Mesenchymal stem cell (in vitro differentiated cells and primary cell): ENCODE measurements at regions not wholly inside any gene's neighbourhood (a gene's known extent, or its start where the extent isn't known, plus 50 kb on each side); places are given as distances from the start of the nearest gene placed in this dataset.

Source experiments
- DNase-seq: peaks from one replicate; pipeline ENCODE4 v3.0.0-alpha.2; 2013
- H2AFZ ChIP-seq: one replicate; pipeline ENCODE4 v1.6.1; 2013; ENCODE audit warnings: low read depth, mild to moderate bottlenecking, control low read depth, inconsistent platforms, low read length, moderate library complexity
- H2AK5ac ChIP-seq: 2 replicates; pipeline ENCODE4 v1.6.1; 2013; ENCODE audit warnings: low read length, moderate library complexity, mild to moderate bottlenecking, inconsistent platforms; ENCODE audit not compliant: severe bottlenecking
- H2BK120ac ChIP-seq: one replicate; pipeline ENCODE4 v1.6.1; 2013; ENCODE audit warnings: low read depth, mild to moderate bottlenecking, inconsistent platforms, low read length, moderate library complexity
- H2BK12ac ChIP-seq, 2 experiments: one replicate each; pipeline ENCODE4 v1.6.1; 2013; ENCODE audit warnings: inconsistent platforms in 2 of 2, low read length in 2 of 2, mild to moderate bottlenecking in 2 of 2, moderate library complexity in 2 of 2, control low read depth in 1 of 2
- H2BK15ac ChIP-seq: one replicate; pipeline ENCODE4 v1.6.1; 2013; ENCODE audit warnings: mild to moderate bottlenecking, low read depth, inconsistent platforms; ENCODE audit not compliant: poor library complexity, severe bottlenecking
- H2BK5ac ChIP-seq: 2 replicates; pipeline ENCODE4 v1.6.1; 2013; ENCODE audit warnings: low read depth, mild to moderate bottlenecking, low read length, control low read depth, inconsistent platforms; ENCODE audit not compliant: poor library complexity, severe bottlenecking
- H3K14ac ChIP-seq, 2 experiments: one replicate each; pipeline ENCODE4 v1.6.1; 2013; ENCODE audit warnings: inconsistent platforms in 2 of 2, low read length in 2 of 2, control low read depth in 1 of 2, mild to moderate bottlenecking in 1 of 2, moderate library complexity in 1 of 2
- H3K18ac ChIP-seq, 2 experiments: one replicate each; pipeline ENCODE4 v1.6.1; 2013; ENCODE audit warnings: inconsistent platforms in 2 of 2, low read length in 2 of 2, control low read depth in 1 of 2, low read depth in 1 of 2, mild to moderate bottlenecking in 1 of 2
- H3K23ac ChIP-seq, 2 experiments: one replicate each; pipeline ENCODE4 v1.6.1; 2013; ENCODE audit warnings: inconsistent platforms in 2 of 2, low read length in 2 of 2, mild to moderate bottlenecking in 2 of 2, moderate library complexity in 2 of 2, control low read depth in 1 of 2
- H3K27ac ChIP-seq: 2 replicates; pipeline ENCODE4 v1.5.1; 2013; ENCODE audit warnings: mild to moderate bottlenecking, moderate library complexity, low read length, control low read depth, inconsistent platforms; ENCODE audit not compliant: poor library complexity, severe bottlenecking
- H3K27me3 ChIP-seq, 2 experiments: 2 replicates each; pipeline versions ENCODE4 v1.6.1 to v1.7.0; 2013; ENCODE audit warnings: low read length in 2 of 2, mild to moderate bottlenecking in 2 of 2, moderate library complexity in 2 of 2, control low read depth in 1 of 2, inconsistent platforms in 1 of 2; ENCODE audit not compliant: control insufficient read depth in 1 of 2, insufficient read depth in 1 of 2
- H3K36me3 ChIP-seq, 2 experiments: 2 replicates each; pipeline versions ENCODE4 v1.6.1 to v1.7.0; 2013; ENCODE audit warnings: low read length in 2 of 2, control low read depth in 1 of 2, inconsistent platforms in 1 of 2, low read depth in 1 of 2, mild to moderate bottlenecking in 1 of 2; ENCODE audit not compliant: insufficient read depth in 2 of 2, control insufficient read depth in 1 of 2
- H3K4ac ChIP-seq, 2 experiments: one replicate each; pipeline ENCODE4 v1.6.1; 2013; ENCODE audit warnings: inconsistent platforms in 2 of 2, low read length in 2 of 2, mild to moderate bottlenecking in 2 of 2, moderate library complexity in 2 of 2, control low read depth in 1 of 2, low read depth in 1 of 2
- H3K4me1 ChIP-seq: 2 replicates; pipeline ENCODE4 v1.6.1; 2013; ENCODE audit warnings: low read depth, low read length, control low read depth; ENCODE audit not compliant: control insufficient read depth, insufficient read depth
- H3K4me2 ChIP-seq: 2 replicates; pipeline ENCODE4 v1.6.1; 2013; ENCODE audit warnings: low read length, mild to moderate bottlenecking, inconsistent platforms; ENCODE audit not compliant: poor library complexity, severe bottlenecking
- H3K4me3 ChIP-seq, 2 experiments: 2 replicates each; pipeline versions ENCODE4 v1.5.1 to v1.7.0; 2013; ENCODE audit warnings: low read length in 2 of 2, mild to moderate bottlenecking in 2 of 2, control low read depth in 1 of 2, low read depth in 1 of 2; ENCODE audit not compliant: insufficient read depth in 1 of 2
- H3K79me1 ChIP-seq: replicated peaks from 2 replicates; pipeline ENCODE4 v1.6.1; 2013; ENCODE audit warnings: mild to moderate bottlenecking, control low read depth, low read length, inconsistent platforms; ENCODE audit not compliant: poor library complexity, severe bottlenecking
- H3K9ac ChIP-seq: 2 replicates; pipeline ENCODE4 v1.7.0; 2013; ENCODE audit warnings: mild to moderate bottlenecking, low read length, moderate library complexity
- H3K9me3 ChIP-seq: 2 replicates; pipeline ENCODE4 v1.7.0; 2013; ENCODE audit warnings: mild to moderate bottlenecking, low read length; ENCODE audit not compliant: control insufficient read depth
- H4K8ac ChIP-seq: one replicate; pipeline ENCODE4 v1.6.1; 2013; ENCODE audit warnings: inconsistent platforms, mild to moderate bottlenecking, low read length, moderate library complexity
- H4K91ac ChIP-seq: one replicate; pipeline ENCODE4 v1.6.1; 2013; ENCODE audit warnings: mild to moderate bottlenecking, low read length, inconsistent platforms
- WGBS: methylation state at CpG from one replicate; pipeline ENCODE4 v1.1.7; 2013; ENCODE audit warnings: mixed read lengths; 5-methylcytosine and 5-hydroxymethylcytosine counted together

- Histone ChIP-seq H4K8ac (no peak overlapping the region), H3K4me3 (no peak overlapping the region), H2BK120ac (no peak overlapping the region), H3K4me1 (no peaks in the 10 kb centered on the region), H3K9ac (no peak overlapping the region), H2AFZ (no peak overlapping the region), H2BK12ac (no peak overlapping the region), H2AK5ac (no peak overlapping the region), H2BK15ac (no peak overlapping the region), H3K9me3 (no peaks in the 10 kb centered on the region), H3K27ac (no peak overlapping the region), H3K27me3 (no peaks in the 10 kb centered on the region), H3K36me3 (no peaks in the 10 kb centered on the region), H3K4ac (no peak overlapping the region), H2BK5ac (no peak overlapping the region), H3K79me1 (no peaks in the 10 kb centered on the region), H3K14ac (no peak overlapping the region), H3K4me2 (no peak overlapping the region), H3K23ac (no peak overlapping the region), H3K18ac (no peak overlapping the region), H4K91ac (no peak overlapping the region)
- WGBS = 100% methylated on average over 1 of the region's 3 CpGs
- DNase-seq = no peak
Measured at GRCh38 chr10:8874972-8875371, 820.5 kb downstream of the GATA3 start.

DNA sequence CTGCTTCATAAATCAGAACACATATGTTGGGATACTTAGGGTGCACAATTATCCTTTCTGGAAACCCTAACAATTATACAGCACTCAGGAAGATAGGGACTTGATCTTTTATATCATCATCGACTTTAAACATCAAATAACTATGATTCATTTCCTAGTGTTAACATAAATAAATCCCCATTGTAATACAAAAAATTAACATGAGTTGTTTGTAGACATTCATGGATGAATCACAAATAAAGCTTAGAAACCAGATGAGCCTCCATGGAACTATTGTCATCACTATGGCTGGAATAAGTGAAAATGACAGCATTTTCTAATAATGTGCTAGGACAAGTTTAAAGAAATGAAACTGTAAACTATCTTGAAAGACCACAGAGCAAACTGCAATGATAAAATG lies 821.7 kb downstream of the GATA3 start:
- Histone ChIP-seq H3K4ac (no peak overlapping the region), H3K18ac (no peak overlapping the region), H2BK12ac (no peak overlapping the region), H3K23ac (no peak overlapping the region), H3K4me3 (no peak overlapping the region), H2AK5ac (no peak overlapping the region), H2BK5ac (no peak overlapping the region), H3K14ac (no peak overlapping the region), H3K27me3 (no peaks in the 10 kb centered on the region), H3K4me2 (no peak overlapping the region), H4K91ac (no peak overlapping the region), H3K36me3 (no peaks in the 10 kb centered on the region), H3K79me1 (no peaks in the 10 kb centered on the region), H3K9ac (no peak overlapping the region), H3K9me3 (no peaks in the 10 kb centered on the region), H4K8ac (no peak overlapping the region), H2BK120ac (no peak overlapping the region), H3K27ac (no peak overlapping the region), H2BK15ac (no peak overlapping the region), H2AFZ (no peak overlapping the region), H3K4me1 (no peaks in the 10 kb centered on the region)
- DNase-seq = no peak
- WGBS = no CpG with 5 or more reads among the region's 1 CpG

- Histone ChIP-seq H2BK120ac (no peak overlapping the region), H3K4me3 (no peak overlapping the region), H4K8ac (no peak overlapping the region), H2AK5ac (no peak overlapping the region), H3K9ac (no peak overlapping the region), H2BK15ac (no peak overlapping the region), H3K79me1 (no peaks in the 10 kb centered on the region), H4K91ac (no peak overlapping the region), H2AFZ (no peak overlapping the region), H3K23ac (no peak overlapping the region), H3K4me1 (no peaks in the 10 kb centered on the region), H3K27me3 (no peaks in the 10 kb centered on the region), H3K27ac (no peak overlapping the region), H3K4ac (no peak overlapping the region), H3K14ac (no peak overlapping the region), H2BK12ac (no peak overlapping the region), H2BK5ac (no peak overlapping the region), H3K9me3 (no peaks in the 10 kb centered on the region), H3K36me3 (no peaks in the 10 kb centered on the region), H3K4me2 (no peak overlapping the region), H3K18ac (no peak overlapping the region)
- DNase-seq = no peak
- 93% methylated on average over 2 of the region's 2 CpGs for WGBS
Measured at GRCh38 chr10:8889538-8889937, 835.0 kb downstream of the GATA3 start.

DNA sequence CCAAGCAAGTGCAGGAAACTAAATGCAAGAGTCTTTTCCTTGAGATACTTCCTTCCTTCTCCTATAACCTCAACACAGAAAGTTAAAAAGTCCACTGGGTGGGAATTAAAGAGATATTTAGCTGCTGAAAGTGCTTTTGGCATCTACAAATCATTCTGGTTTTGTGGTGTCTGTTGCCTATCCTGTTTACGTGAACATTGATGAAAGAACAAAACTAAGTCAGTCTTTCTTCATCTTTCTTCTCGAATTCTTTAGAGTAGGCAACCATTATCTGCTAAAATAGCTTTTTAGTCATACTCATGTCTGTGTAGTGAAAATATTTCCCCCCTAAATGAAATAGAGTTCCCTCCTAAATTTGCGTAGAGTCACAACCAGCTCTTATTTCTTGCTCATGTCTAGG lies 838.6 kb downstream of the GATA3 start:
- Histone ChIP-seq H3K9me3 (no peaks in the 10 kb centered on the region), H3K36me3 (no peaks in the 10 kb centered on the region), H2BK120ac (no peak overlapping the region), H4K8ac (no peak overlapping the region), H2BK15ac (no peak overlapping the region), H3K18ac (no peak overlapping the region), H3K4me1 (no peaks in the 10 kb centered on the region), H3K23ac (no peak overlapping the region), H2AFZ (no peak overlapping the region), H3K27ac (no peak overlapping the region), H3K4me3 (no peak overlapping the region), H3K9ac (no peak overlapping the region), H3K79me1 (no peaks in the 10 kb centered on the region), H3K4me2 (no peak overlapping the region), H2AK5ac (no peak overlapping the region), H3K27me3 (no peaks in the 10 kb centered on the region), H2BK12ac (no peak overlapping the region), H3K4ac (no peak overlapping the region), H4K91ac (no peak overlapping the region), H2BK5ac (no peak overlapping the region), H3K14ac (no peak overlapping the region)
- no CpG with 5 or more reads among the region's 3 CpGs for WGBS
- no peak for DNase-seq
